ENCODE measurements at regions not wholly inside any gene's neighbourhood (a gene's known extent, or its start where the extent isn't known, plus 50 kb on each side); places are given as distances from the start of the nearest gene placed in this dataset.

DNA sequence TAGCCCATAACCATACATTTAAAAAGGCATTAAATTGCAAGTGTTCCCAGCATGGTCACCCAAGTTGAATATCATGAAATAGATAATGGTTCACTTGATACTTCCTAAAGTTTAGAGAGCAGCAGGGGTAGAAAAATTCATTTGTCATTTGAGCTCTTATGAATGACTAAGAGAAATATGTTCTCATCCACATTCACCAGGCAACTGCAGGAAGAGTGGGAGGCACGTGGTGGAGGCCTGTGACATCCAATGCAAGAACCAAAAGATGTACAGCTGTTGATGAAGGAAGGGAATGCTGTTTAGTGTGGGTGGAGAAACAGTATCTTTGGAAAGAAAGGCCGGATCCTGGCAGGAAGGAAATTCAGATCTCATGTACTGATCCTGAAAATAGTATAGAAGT is 473.1 kb downstream of the ADGRL2 start:
- TF ChIP-seq EP300 (IDR thresholded peaks at IDR 0.05; ENCODE audit: low read depth) (no peak), POLR2A (IDR thresholded peaks at IDR 0.05) (no peak), POLR2AphosphoS5 (IDR thresholded peaks at IDR 0.05) (no peak)
- TF ChIP-seq, protein P1, sequence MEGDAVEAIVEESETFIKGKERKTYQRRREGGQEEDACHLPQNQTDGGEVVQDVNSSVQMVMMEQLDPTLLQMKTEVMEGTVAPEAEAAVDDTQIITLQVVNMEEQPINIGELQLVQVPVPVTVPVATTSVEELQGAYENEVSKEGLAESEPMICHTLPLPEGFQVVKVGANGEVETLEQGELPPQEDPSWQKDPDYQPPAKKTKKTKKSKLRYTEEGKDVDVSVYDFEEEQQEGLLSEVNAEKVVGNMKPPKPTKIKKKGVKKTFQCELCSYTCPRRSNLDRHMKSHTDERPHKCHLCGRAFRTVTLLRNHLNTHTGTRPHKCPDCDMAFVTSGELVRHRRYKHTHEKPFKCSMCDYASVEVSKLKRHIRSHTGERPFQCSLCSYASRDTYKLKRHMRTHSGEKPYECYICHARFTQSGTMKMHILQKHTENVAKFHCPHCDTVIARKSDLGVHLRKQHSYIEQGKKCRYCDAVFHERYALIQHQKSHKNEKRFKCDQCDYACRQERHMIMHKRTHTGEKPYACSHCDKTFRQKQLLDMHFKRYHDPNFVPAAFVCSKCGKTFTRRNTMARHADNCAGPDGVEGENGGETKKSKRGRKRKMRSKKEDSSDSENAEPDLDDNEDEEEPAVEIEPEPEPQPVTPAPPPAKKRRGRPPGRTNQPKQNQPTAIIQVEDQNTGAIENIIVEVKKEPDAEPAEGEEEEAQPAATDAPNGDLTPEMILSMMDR (IDR thresholded peaks at IDR 0.05): no peak
- Histone ChIP-seq H3K4me3 (no peak overlapping the region), H3K27ac (no peak overlapping the region), H3K36me3 (no peaks in the 10 kb centered on the region), H3K9me3 (no peaks in the 10 kb centered on the region), H3K27me3 (no peaks in the 10 kb centered on the region), H3K4me1 (no peaks in the 10 kb centered on the region)
- DNase-seq: no peak
- WGBS, 2 donors (ENCODE audit: low coverage in 1 of 2): 58 to 63% methylated on average over 2 of the region's 2 CpGs
- intact Hi-C loops (cut with DNase I; ENCODE audit: low total_unique reads) (no loop called here), in situ Hi-C loops (cut with MboI; ENCODE audit: low pct_ligation_motif_present in 1 of 4, low pct_unique_long_range_greater_than_20kb in 1 of 4, low sequenced_read_pairs in 3 of 4) (no loop called here)

DNA sequence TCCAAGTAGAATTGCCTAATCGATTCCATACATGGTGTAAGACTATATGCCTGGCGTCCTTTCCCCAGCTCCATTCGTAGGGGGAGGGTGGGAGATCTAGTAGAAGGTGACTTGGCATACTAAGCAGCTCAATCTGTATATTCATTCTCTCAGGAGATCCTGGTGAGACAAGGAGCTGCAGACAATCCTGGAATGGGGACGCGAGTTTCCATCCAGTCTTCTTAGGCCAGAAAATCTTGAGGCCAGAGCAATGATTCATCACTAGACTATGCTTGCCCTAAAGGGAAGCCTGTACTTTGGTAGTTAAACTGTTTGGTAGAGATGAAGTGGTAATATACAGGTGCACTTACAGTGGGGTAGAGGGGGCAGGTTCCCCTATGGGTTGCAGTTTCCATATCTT is 468.7 kb downstream of the ADGRL2 start:
- 82 to 83% methylated on average over 3 to 5 of the region's 5 CpGs for WGBS, 2 donors (ENCODE audit: low coverage in 1 of 2)
- no peak overlapping the region for H3K4me3 ChIP-seq
- H3K27ac ChIP-seq: no peak overlapping the region
- DNase-seq: no peak
- H3K36me3 ChIP-seq: no peaks in the 10 kb centered on the region
- H3K27me3 ChIP-seq: no peaks in the 10 kb centered on the region
- no peaks in the 10 kb centered on the region for H3K9me3 ChIP-seq
- in situ Hi-C loops (cut with MboI; ENCODE audit: low pct_ligation_motif_present in 1 of 4, low pct_unique_long_range_greater_than_20kb in 1 of 4, low sequenced_read_pairs in 3 of 4): no loop called here
- no peaks in the 10 kb centered on the region for H3K4me1 ChIP-seq
- intact Hi-C loops (cut with DNase I; ENCODE audit: low total_unique reads): no loop called here
- TF ChIP-seq POLR2A (IDR thresholded peaks at IDR 0.05) (no peak), EP300 (IDR thresholded peaks at IDR 0.05; ENCODE audit: low read depth) (no peak)
- TF ChIP-seq, protein P1 (IDR thresholded peaks at IDR 0.05): no peak

DNA sequence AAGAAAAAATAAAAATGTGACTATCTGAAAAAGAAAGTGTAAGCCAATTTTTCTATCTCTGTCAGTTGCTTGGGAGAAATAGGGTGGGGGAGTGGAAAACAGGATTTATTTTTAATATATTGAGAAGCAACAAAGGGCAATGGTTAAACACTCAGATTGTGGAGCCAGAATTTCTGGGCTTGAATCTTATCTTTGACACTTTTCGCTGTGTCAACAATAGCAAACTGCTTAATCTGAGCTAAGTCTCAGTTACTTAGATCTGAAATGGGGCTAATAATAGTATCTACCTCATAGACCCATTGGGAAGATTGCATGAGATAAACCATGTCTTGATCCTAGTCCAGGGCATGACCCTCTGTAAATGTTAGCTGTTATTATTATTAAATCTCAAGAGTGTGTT is 468.1 kb downstream of the ADGRL2 start:
- H3K27ac ChIP-seq: no peak overlapping the region
- DNase-seq: no peak
- TF ChIP-seq, protein P1 (IDR thresholded peaks at IDR 0.05): no peak
- TF ChIP-seq EP300 (IDR thresholded peaks at IDR 0.05; ENCODE audit: low read depth): no peak
- no peak for TF ChIP-seq POLR2A (IDR thresholded peaks at IDR 0.05)
- TF ChIP-seq POLR2AphosphoS5 (IDR thresholded peaks at IDR 0.05): no peak
- WGBS, 2 donors (ENCODE audit: low coverage in 1 of 2): 91 to 92% methylated on average over 1 of the region's 1 CpG
- H3K9me3 ChIP-seq: no peaks in the 10 kb centered on the region
- intact Hi-C loops (cut with DNase I; ENCODE audit: low total_unique reads) (no loop called here), in situ Hi-C loops (cut with MboI; ENCODE audit: low pct_ligation_motif_present in 1 of 4, low pct_unique_long_range_greater_than_20kb in 1 of 4, low sequenced_read_pairs in 3 of 4) (no loop called here)
- no peaks in the 10 kb centered on the region for H3K36me3 ChIP-seq
- no peak overlapping the region for H3K4me3 ChIP-seq
- H3K27me3 ChIP-seq: no peaks in the 10 kb centered on the region
- H3K4me1 ChIP-seq: no peaks in the 10 kb centered on the region

DNA sequence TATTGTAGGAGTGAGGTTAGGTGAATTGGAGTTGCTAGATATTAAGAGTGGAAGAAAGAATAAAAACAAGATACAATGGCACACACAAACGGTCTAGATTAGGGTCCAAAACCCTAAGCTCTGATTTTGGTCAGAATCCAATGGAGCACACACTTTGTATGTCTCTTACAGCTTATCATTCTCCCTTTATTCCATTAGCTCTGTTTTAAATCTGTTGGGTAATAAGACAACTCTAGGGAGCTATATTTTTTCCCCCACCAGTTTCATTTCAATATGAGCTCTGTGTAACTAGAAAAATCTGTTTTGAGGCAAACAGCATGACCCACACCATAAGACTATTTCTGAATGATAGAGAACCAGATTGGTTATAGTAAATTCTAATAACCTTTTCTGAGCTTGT is 465.6 kb downstream of the ADGRL2 start:
- no peak for DNase-seq
- H3K27me3 ChIP-seq: no peaks in the 10 kb centered on the region
- no peaks in the 10 kb centered on the region for H3K36me3 ChIP-seq
- in situ Hi-C loops (cut with MboI; ENCODE audit: low pct_ligation_motif_present in 1 of 4, low pct_unique_long_range_greater_than_20kb in 1 of 4, low sequenced_read_pairs in 3 of 4): no loop called here
- 42 to 47% methylated on average over 1 of the region's 1 CpG for WGBS, 2 donors (ENCODE audit: low coverage in 1 of 2)
- H3K4me1 ChIP-seq: no peaks in the 10 kb centered on the region
- intact Hi-C loops (cut with DNase I; ENCODE audit: low total_unique reads): no loop called here
- H3K27ac ChIP-seq: no peak overlapping the region
- no peaks in the 10 kb centered on the region for H3K9me3 ChIP-seq
- H3K4me3 ChIP-seq: no peak overlapping the region
- TF ChIP-seq EP300 (IDR thresholded peaks at IDR 0.05; ENCODE audit: low read depth): no peak
- TF ChIP-seq POLR2AphosphoS5 (IDR thresholded peaks at IDR 0.05): no peak
- TF ChIP-seq POLR2A (IDR thresholded peaks at IDR 0.05): no peak
- TF ChIP-seq, protein P1 (IDR thresholded peaks at IDR 0.05): no peak
